Keratinocyte (primary cell): ENCODE measurements at regions not wholly inside any gene's neighbourhood (a gene's known extent, or its start where the extent isn't known, plus 50 kb on each side); places are given as distances from the start of the nearest gene placed in this dataset.

ENCODE experiments used
- DNase-seq: peaks from one replicate; pipeline ENCODE4 v3.0.0-alpha.2; 2011; ENCODE audit warnings: low read depth, missing footprints, low spot score
- FAIRE-seq: peaks from 2 replicates; lab custom pipeline; 2011; peaks lifted over from hg19 to GRCh38; lab: Jason Lieb, UNC
- H2AFZ ChIP-seq: 2 replicates; pipeline ENCODE4 v1.6.0; 2012; ENCODE audit warnings: low read length, control low read depth, inconsistent platforms; ENCODE audit not compliant: control insufficient read depth
- H3K27ac ChIP-seq: 2 replicates; pipeline ENCODE4 v1.5.1; 2011; ENCODE audit warnings: low read length; ENCODE audit not compliant: control insufficient read depth, insufficient read depth
- H3K27me3 ChIP-seq: 3 replicates; pipeline ENCODE4 v1.6.0; 2011; ENCODE audit warnings: low read length; ENCODE audit not compliant: control insufficient read depth, insufficient read depth; ENCODE audit errors: extremely low read depth
- H3K36me3 ChIP-seq, 2 experiments: 2 replicates in 1 of 2; 3 replicates in 1 of 2; pipeline ENCODE4 v1.5.1; 2011; ENCODE audit warnings: low read length in 2 of 2, mild to moderate bottlenecking in 1 of 2; ENCODE audit not compliant: control insufficient read depth in 2 of 2, insufficient read depth in 2 of 2; ENCODE audit errors: extremely low read depth in 1 of 2
- H3K4me1 ChIP-seq: 3 replicates; pipeline ENCODE4 v1.5.1; 2011; ENCODE audit warnings: low read length; ENCODE audit not compliant: control insufficient read depth, insufficient read depth; ENCODE audit errors: extremely low read depth
- H3K4me2 ChIP-seq: 3 replicates; pipeline ENCODE4 v1.6.0; 2011; ENCODE audit warnings: low read depth, low read length; ENCODE audit not compliant: control insufficient read depth, insufficient read depth; ENCODE audit errors: extremely low read depth
- H3K4me3 ChIP-seq, 3 experiments: fragments of 200-600 bp in 1 of 3; sonication (generic) in 1 of 3; 2 replicates in 2 of 3; 3 replicates in 1 of 3; pipeline ENCODE4 v1.5.1; 2011 to 2016; ENCODE audit warnings: low read length in 3 of 3, mild to moderate bottlenecking in 3 of 3, control low read depth in 2 of 3, inconsistent platforms in 1 of 3, low read depth in 1 of 3, mixed read lengths in 1 of 3, mixed run types in 1 of 3, moderate library complexity in 1 of 3; ENCODE audit not compliant: control insufficient read depth in 2 of 3, insufficient read depth in 2 of 3; ENCODE audit errors: extremely low read depth in 1 of 3
- H3K79me2 ChIP-seq: 2 replicates; pipeline ENCODE4 v1.6.0; 2012; ENCODE audit warnings: low read length; ENCODE audit not compliant: control insufficient read depth, insufficient read depth
- H3K9ac ChIP-seq: 3 replicates; pipeline ENCODE4 v1.6.0; 2011; ENCODE audit warnings: low read length; ENCODE audit not compliant: control insufficient read depth, insufficient read depth; ENCODE audit errors: extremely low read depth
- H3K9me1 ChIP-seq: 3 replicates; pipeline ENCODE4 v1.6.0; 2011; ENCODE audit warnings: low read length; ENCODE audit not compliant: control insufficient read depth, insufficient read depth; ENCODE audit errors: extremely low read depth
- H3K9me3 ChIP-seq: 2 replicates; pipeline ENCODE4 v1.5.1; 2012; ENCODE audit warnings: low read depth, low read length; ENCODE audit not compliant: control insufficient read depth
- H4K20me1 ChIP-seq: 3 replicates; pipeline ENCODE4 v1.6.0; 2011; ENCODE audit warnings: low read length; ENCODE audit not compliant: control insufficient read depth, insufficient read depth; ENCODE audit errors: extremely low read depth
- CTCF ChIP-seq, 3 experiments: IDR thresholded peaks in 1 of 3; conservative IDR thresholded peaks in 1 of 3; optimal IDR thresholded peaks in 1 of 3; 2 replicates in 2 of 3; 3 replicates in 1 of 3; pipeline versions ENCODE3 to v1.5.1; 2011; ENCODE audit warnings: low read length in 3 of 3, mild to moderate bottlenecking in 3 of 3, moderate library complexity in 2 of 3, control low read depth in 1 of 3, inconsistent platforms in 1 of 3; ENCODE audit not compliant: insufficient read depth in 2 of 3; ENCODE audit errors: extremely low read depth in 1 of 3
- EZH2 ChIP-seq: IDR thresholded peaks from one replicate; pipeline ENCODE4 v1.6.1; 2012; ENCODE audit warnings: inconsistent platforms, mild to moderate bottlenecking, low read length, moderate library complexity
- dilution Hi-C: fragments of 300-500 bp; cut with MboI; formaldehyde crosslinking; loops from one replicate; pipeline ENCODE4 v1.7.0; 2020; ENCODE audit warnings: low sequenced_read_pairs; ENCODE audit not compliant: extremely low pct_ligation_motif_present

GRCh38 chr15:38888701-38889221 is 324.1 kb upstream of the RASGRP1 start:
- H3K4me3 ChIP-seq = no peak overlapping the region
- TF ChIP-seq CTCF (optimal IDR thresholded peaks at IDR 0.05 in 1 of 3, IDR thresholded peaks at IDR 0.05 in 1 of 3, conservative IDR thresholded peaks at IDR 0.05 in 1 of 3; ENCODE audit: extremely low read depth in 1 of 3, insufficient read depth in 2 of 3, low read length in 3 of 3) (no peak), EZH2 (no peak)
- H2AFZ ChIP-seq = no peak overlapping the region
- FAIRE-seq (no peak), DNase-seq (no peak)
- H4K20me1 ChIP-seq = no peaks in the 10 kb centered on the region
- no peaks in the 10 kb centered on the region for H3K9me3 ChIP-seq
- no peaks in the 10 kb centered on the region for H3K36me3 ChIP-seq
- peaks cover 10% of the 10 kb centered on the region for H3K4me1 ChIP-seq
- H3K9ac ChIP-seq = no peak overlapping the region
- H3K79me2 ChIP-seq = no peaks in the 10 kb centered on the region
- no peak overlapping the region for H3K27ac ChIP-seq
- dilution Hi-C loops = no loop called here
- no peak overlapping the region for H3K4me2 ChIP-seq
- H3K27me3 ChIP-seq = no peaks in the 10 kb centered on the region
- no peaks in the 10 kb centered on the region for H3K9me1 ChIP-seq

GRCh38 chr15:38890194-38890593 is 325.6 kb upstream of the RASGRP1 start:
- no peak for DNase-seq
- no peaks in the 10 kb centered on the region for H3K9me1 ChIP-seq
- FAIRE-seq = no peak
- no peaks in the 10 kb centered on the region for H3K36me3 ChIP-seq
- no peaks in the 10 kb centered on the region for H3K9me3 ChIP-seq
- no peaks in the 10 kb centered on the region for H3K27me3 ChIP-seq
- H2AFZ ChIP-seq = no peak overlapping the region
- dilution Hi-C loops = no loop called here
- no peak overlapping the region for H3K27ac ChIP-seq
- no peaks in the 10 kb centered on the region for H4K20me1 ChIP-seq
- no peak overlapping the region for H3K4me2 ChIP-seq
- H3K4me3 ChIP-seq = no peak overlapping the region
- no peaks in the 10 kb centered on the region for H3K79me2 ChIP-seq
- H3K4me1 ChIP-seq = peaks cover 20% of the 10 kb centered on the region
- H3K9ac ChIP-seq = no peak overlapping the region
- no peak for TF ChIP-seq EZH2
- no peak for TF ChIP-seq CTCF (optimal IDR thresholded peaks at IDR 0.05 in 1 of 3, IDR thresholded peaks at IDR 0.05 in 1 of 3, conservative IDR thresholded peaks at IDR 0.05 in 1 of 3; ENCODE audit: extremely low read depth in 1 of 3, insufficient read depth in 2 of 3, low read length in 3 of 3)
